HEK293 (cell line): ENCODE measurements at regions not wholly inside any gene's neighbourhood (a gene's known extent, or its start where the extent isn't known, plus 50 kb on each side); places are given as distances from the start of the nearest gene placed in this dataset.

Experiments
- CTCF ChIA-PET: fragments of 350-600 bp; formaldehyde crosslinking; extraction: SDS; loops from one replicate; lab custom pipeline; 2021; ENCODE audit warnings: antibody characterized with exemption; lab: Yijun Ruan, JAX
- POLR2A ChIA-PET: fragments of 300-600 bp; formaldehyde crosslinking; extraction: SDS; loops from one replicate; lab custom pipeline; 2020; ENCODE audit warnings: antibody characterized with exemption, inconsistent platforms; lab: Yijun Ruan, JAX
- H3K27ac ChIP-seq: fragments of 200-500 bp; sonication (Bioruptor generic); 2 replicates; pipeline ENCODE4 v1.5.1; 2014; ENCODE audit warnings: low read depth, low read length, control low read depth, inconsistent platforms; ENCODE audit errors: extremely low read depth
- H3K36me3 ChIP-seq, 2 experiments: fragments of 200-500 bp in 1 of 2; sonication (Bioruptor generic) in 1 of 2; 1 replicate in 1 of 2; 2 replicates in 1 of 2; pipeline ENCODE4 v1.5.1; 2014 to 2017; ENCODE audit warnings: inconsistent platforms in 2 of 2, low read length in 2 of 2; ENCODE audit not compliant: control insufficient read depth in 2 of 2, insufficient read depth in 1 of 2
- H3K4me1 ChIP-seq: fragments of 200-500 bp; sonication (Bioruptor generic); 2 replicates; pipeline ENCODE4 v1.5.1; 2014; ENCODE audit warnings: mild to moderate bottlenecking, low read length, inconsistent platforms; ENCODE audit not compliant: control insufficient read depth, insufficient read depth
- H3K4me3 ChIP-seq: 2 replicates; pipeline ENCODE4 v1.5.1; 2011; ENCODE audit warnings: low read depth, mild to moderate bottlenecking, control low read depth, low read length, moderate library complexity
- H3K9me3 ChIP-seq: fragments of 200-500 bp; sonication (Bioruptor generic); 2 replicates; pipeline ENCODE4 v1.5.1; 2014; ENCODE audit warnings: low read depth, low read length, inconsistent platforms; ENCODE audit not compliant: control insufficient read depth, insufficient read depth
- BCL6B ChIP-seq: fragments of 450-650 bp; formaldehyde crosslinking; IDR thresholded peaks from 2 replicates; pipeline ENCODE4 v1.5.1; 2017; ENCODE audit warnings: missing biosample characterization, missing genetic modification characterization
- EGR2 ChIP-seq: fragments of 450-650 bp; formaldehyde crosslinking; IDR thresholded peaks from 2 replicates; pipeline ENCODE4 v1.5.1; 2016; ENCODE audit warnings: low read depth, missing biosample characterization, missing genetic modification characterization
- GFI1B ChIP-seq: fragments of 450-650 bp; formaldehyde crosslinking; IDR thresholded peaks from 2 replicates; pipeline ENCODE4 v1.5.1; 2016; ENCODE audit warnings: missing biosample characterization, missing genetic modification characterization
- GLI4 ChIP-seq: fragments of 450-650 bp; formaldehyde crosslinking; IDR thresholded peaks from 2 replicates; pipeline ENCODE4 v1.5.1; 2016; ENCODE audit warnings: missing biosample characterization, missing genetic modification characterization
- GLIS1 ChIP-seq: fragments of 450-650 bp; formaldehyde crosslinking; IDR thresholded peaks from 2 replicates; pipeline ENCODE4 v1.5.1; 2016; ENCODE audit warnings: missing biosample characterization, missing genetic modification characterization
- HOXC10 ChIP-seq: sonication (generic); formaldehyde crosslinking; IDR thresholded peaks from 2 replicates; pipeline ENCODE4 v1.8.1; 2023; ENCODE audit warnings: mild to moderate bottlenecking, missing genetic modification reagents
- HOXD13 ChIP-seq: sonication (generic); formaldehyde crosslinking; IDR thresholded peaks from 2 replicates; pipeline ENCODE4 v1.8.0; 2022; ENCODE audit warnings: missing genetic modification reagents, borderline replicate concordance
- KLF16 ChIP-seq: fragments of 450-650 bp; formaldehyde crosslinking; IDR thresholded peaks from 2 replicates; pipeline ENCODE4 v1.5.1; 2017; ENCODE audit warnings: missing biosample characterization, missing genetic modification characterization
- KLF7 ChIP-seq: fragments of 450-650 bp; formaldehyde crosslinking; IDR thresholded peaks from 2 replicates; pipeline ENCODE4 v1.5.1; 2016; ENCODE audit warnings: missing biosample characterization, missing genetic modification characterization, borderline replicate concordance
- PRDM4 ChIP-seq: fragments of 450-650 bp; formaldehyde crosslinking; IDR thresholded peaks from 2 replicates; pipeline ENCODE4 v1.5.1; 2017; ENCODE audit warnings: missing biosample characterization, missing genetic modification characterization
- SP3 ChIP-seq: fragments of 450-650 bp; formaldehyde crosslinking; IDR thresholded peaks from 2 replicates; pipeline ENCODE4 v1.5.1; 2016; ENCODE audit warnings: missing biosample characterization, missing genetic modification characterization
- ZBTB20 ChIP-seq: fragments of 450-650 bp; formaldehyde crosslinking; IDR thresholded peaks from 2 replicates; pipeline ENCODE4 v1.5.1; 2016; ENCODE audit warnings: missing biosample characterization, missing genetic modification characterization
- ZBTB7A ChIP-seq: fragments of 450-650 bp; formaldehyde crosslinking; IDR thresholded peaks from 2 replicates; pipeline ENCODE4 v1.5.1; 2016; ENCODE audit warnings: low read depth, missing biosample characterization, missing genetic modification characterization
- ZNF140 ChIP-seq: fragments of 450-650 bp; formaldehyde crosslinking; IDR thresholded peaks from 2 replicates; pipeline ENCODE4 v1.5.1; 2016; ENCODE audit warnings: missing biosample characterization, missing genetic modification characterization
- ZNF146 ChIP-seq: fragments of 450-650 bp; formaldehyde crosslinking; IDR thresholded peaks from 2 replicates; pipeline ENCODE4 v1.5.1; 2016; ENCODE audit warnings: missing biosample characterization, missing genetic modification characterization
- ZNF175 ChIP-seq: fragments of 450-650 bp; formaldehyde crosslinking; IDR thresholded peaks from 2 replicates; pipeline ENCODE4 v1.5.1; 2016; ENCODE audit warnings: missing biosample characterization, missing genetic modification characterization
- ZNF18 ChIP-seq: fragments of 450-650 bp; formaldehyde crosslinking; IDR thresholded peaks from 2 replicates; pipeline ENCODE4 v1.5.1; 2016; ENCODE audit warnings: missing biosample characterization, missing genetic modification characterization
- ZNF302 ChIP-seq: fragments of 450-650 bp; formaldehyde crosslinking; IDR thresholded peaks from 2 replicates; pipeline ENCODE4 v1.5.1; 2016; ENCODE audit warnings: missing biosample characterization, missing genetic modification characterization, low read depth
- ZNF350 ChIP-seq: fragments of 450-650 bp; formaldehyde crosslinking; IDR thresholded peaks from 2 replicates; pipeline ENCODE4 v1.5.0; 2017; ENCODE audit warnings: missing biosample characterization, mild to moderate bottlenecking, missing genetic modification characterization
- ZNF394 ChIP-seq: fragments of 450-650 bp; formaldehyde crosslinking; IDR thresholded peaks from 2 replicates; pipeline ENCODE4 v1.5.1; 2016; ENCODE audit warnings: missing biosample characterization, missing genetic modification characterization, mild to moderate bottlenecking, moderate library complexity, borderline replicate concordance
- ZNF404 ChIP-seq: fragments of 450-650 bp; formaldehyde crosslinking; IDR thresholded peaks from 2 replicates; pipeline ENCODE4 v1.5.1; 2017; ENCODE audit warnings: missing biosample characterization, missing genetic modification characterization
- ZNF501 ChIP-seq: fragments of 450-650 bp; formaldehyde crosslinking; IDR thresholded peaks from 2 replicates; pipeline ENCODE4 v1.5.1; 2016; ENCODE audit warnings: missing biosample characterization, missing genetic modification characterization
- ZNF513 ChIP-seq: fragments of 450-650 bp; IDR thresholded peaks from 2 replicates; pipeline ENCODE4 v1.5.1; 2018; ENCODE audit warnings: missing biosample characterization, missing genetic modification characterization
- ZNF529 ChIP-seq: fragments of 450-650 bp; formaldehyde crosslinking; IDR thresholded peaks from 2 replicates; pipeline ENCODE4 v1.5.1; 2017; ENCODE audit warnings: missing genetic modification characterization, missing biosample characterization; ENCODE audit not compliant: insufficient replicate concordance
- ZNF600 ChIP-seq: fragments of 450-650 bp; formaldehyde crosslinking; IDR thresholded peaks from 2 replicates; pipeline ENCODE4 v1.5.1; 2016; ENCODE audit warnings: missing biosample characterization, missing genetic modification characterization
- ZNF664 ChIP-seq: fragments of 450-650 bp; formaldehyde crosslinking; IDR thresholded peaks from 2 replicates; pipeline ENCODE4 v1.5.1; 2016; ENCODE audit warnings: missing biosample characterization, missing genetic modification characterization
- ZNF670 ChIP-seq: fragments of 450-650 bp; formaldehyde crosslinking; IDR thresholded peaks from 2 replicates; pipeline ENCODE4 v1.5.1; 2016; ENCODE audit warnings: missing biosample characterization, missing genetic modification characterization, low read depth
- ZNF785 ChIP-seq: fragments of 450-650 bp; formaldehyde crosslinking; IDR thresholded peaks from 2 replicates; pipeline ENCODE4 v1.5.1; 2016; ENCODE audit warnings: missing biosample characterization, missing genetic modification characterization
- ZXDB ChIP-seq: fragments of 450-650 bp; formaldehyde crosslinking; IDR thresholded peaks from 2 replicates; pipeline ENCODE4 v1.5.1; 2016; ENCODE audit warnings: missing biosample characterization, missing genetic modification characterization

- Histone ChIP-seq H3K4me3 (no peak overlapping the region), H3K4me1 (no peaks in the 10 kb centered on the region), H3K27ac (no peak overlapping the region), H3K9me3 (no peaks in the 10 kb centered on the region), H3K36me3 (no peaks in the 10 kb centered on the region)
- TF ChIP-seq ZXDB (tag by site-specific recombination) (no peak), ZNF140 (tag by site-specific recombination) (peak; percentile 92)
- CTCF ChIA-PET, result no interaction called here
- POLR2A ChIA-PET, result no interaction called here
Measured at GRCh38 chr4:85018983-85019382, 52.5 kb upstream of the WDFY3 start.

GRCh38 chr4:85019411-85019810 is 52.9 kb upstream of the WDFY3 start:
- no peak for TF ChIP-seq ZNF394
- TF ChIP-seq PRDM4, result no peak
- TF ChIP-seq ZNF785 (tag by site-specific recombination), result no peak
- TF ChIP-seq ZNF600, result no peak
- TF ChIP-seq ZNF175 (tag by site-specific recombination), result no peak
- TF ChIP-seq HOXD13 (CRISPR knock-in tag), result no peak
- no peak for TF ChIP-seq ZNF302 (tag by site-specific recombination)
- no peak for TF ChIP-seq ZBTB20 (tag by site-specific recombination)
- no peak for TF ChIP-seq ZNF529 (tag by site-specific recombination)
- TF ChIP-seq KLF16 (tag by site-specific recombination), result no peak
- H3K36me3 ChIP-seq, result no peaks in the 10 kb centered on the region
- no peaks in the 10 kb centered on the region for H3K9me3 ChIP-seq
- no peak overlapping the region for H3K27ac ChIP-seq
- no peak overlapping the region for H3K4me3 ChIP-seq
- CTCF ChIA-PET, result no interaction called here
- POLR2A ChIA-PET, result no interaction called here
- H3K4me1 ChIP-seq, result no peaks in the 10 kb centered on the region

- no peak overlapping the region for H3K27ac ChIP-seq
- no peak overlapping the region for H3K4me3 ChIP-seq
- ChIA-PET CTCF (no interaction called here), POLR2A (no interaction called here)
- no peaks in the 10 kb centered on the region for H3K36me3 ChIP-seq
- H3K4me1 ChIP-seq, result no peaks in the 10 kb centered on the region
- H3K9me3 ChIP-seq, result no peaks in the 10 kb centered on the region
- TF ChIP-seq ZNF670 (tag by site-specific recombination) (no peak), ZNF404 (tag by site-specific recombination) (no peak), KLF7 (tag by site-specific recombination) (no peak), GLI4 (tag by site-specific recombination) (no peak), SP3 (tag by site-specific recombination) (no peak), ZBTB20 (tag by site-specific recombination) (no peak), GLIS1 (tag by site-specific recombination) (no peak), ZBTB7A (tag by site-specific recombination) (no peak), ZNF664 (tag by site-specific recombination) (no peak), ZNF18 (tag by site-specific recombination) (no peak), ZNF513 (no peak), ZXDB (tag by site-specific recombination) (no peak), ZNF350 (no peak), GFI1B (tag by site-specific recombination) (no peak), ZNF146 (tag by site-specific recombination) (no peak), EGR2 (tag by site-specific recombination) (no peak), ZNF501 (tag by site-specific recombination) (no peak), BCL6B (tag by site-specific recombination) (no peak), HOXC10 (CRISPR knock-in tag) (no peak)
Measured at GRCh38 chr4:85024671-85025070, 58.2 kb upstream of the WDFY3 start.
